CD14-positive monocyte (primary cell): ENCODE measurements at regions not wholly inside any gene's neighbourhood (a gene's known extent, or its start where the extent isn't known, plus 50 kb on each side); places are given as distances from the start of the nearest gene placed in this dataset.

Experiments
- DNase-seq, 3 donors: peaks; one replicate each; pipeline ENCODE4 v3.0.0-alpha.2; 2011 to 2022
- H2AFZ ChIP-seq: 2 replicates; pipeline ENCODE4 v1.6.0; 2012; ENCODE audit warnings: mild to moderate bottlenecking, low read depth, low read length, inconsistent platforms; ENCODE audit not compliant: insufficient read depth, poor library complexity, severe bottlenecking
- H3K27ac ChIP-seq, 2 donors: 1 replicate in 1 of 2; 2 replicates in 1 of 2; pipeline ENCODE4 v1.5.1; 2012 to 2013; ENCODE audit warnings: low read length in 2 of 2, control low read depth in 1 of 2, inconsistent platforms in 1 of 2, low read depth in 1 of 2, mild to moderate bottlenecking in 1 of 2
- H3K27me3 ChIP-seq, 2 donors: one replicate each; pipeline versions ENCODE4 v1.6.0 to v1.6.1; 2011 to 2013; ENCODE audit warnings: low read length in 2 of 2; ENCODE audit not compliant: control insufficient read depth in 2 of 2, insufficient read depth in 2 of 2
- H3K36me3 ChIP-seq, 2 donors: replicated peaks in 1 of 2; 1 replicate in 1 of 2; 2 replicates in 1 of 2; pipeline versions ENCODE4 v1.5.1 to v1.6.1; 2012 to 2013; ENCODE audit warnings: low read length in 2 of 2, control low read depth in 1 of 2, inconsistent platforms in 1 of 2, mild to moderate bottlenecking in 1 of 2; ENCODE audit not compliant: insufficient read depth in 2 of 2, control insufficient read depth in 1 of 2
- H3K4me1 ChIP-seq, 2 donors: 1 replicate in 1 of 2; 2 replicates in 1 of 2; pipeline versions ENCODE4 v1.5.1 to v1.6.1; 2012 to 2013; ENCODE audit warnings: low read length in 2 of 2, control low read depth in 1 of 2, inconsistent platforms in 1 of 2, mild to moderate bottlenecking in 1 of 2, moderate library complexity in 1 of 2; ENCODE audit not compliant: insufficient read depth in 2 of 2, control insufficient read depth in 1 of 2
- H3K4me2 ChIP-seq: replicated peaks from 2 replicates; pipeline ENCODE3; 2012; ENCODE audit warnings: low read length, moderate library complexity, mild to moderate bottlenecking; ENCODE audit not compliant: poor library complexity, severe bottlenecking; ENCODE audit errors: extremely low read depth
- H3K4me3 ChIP-seq, 3 experiments: fragments of 200-600 bp in 1 of 3; sonication (generic) in 1 of 3; replicated peaks in 1 of 3; 1 replicate in 2 of 3; 2 replicates in 1 of 3; pipeline ENCODE4 v1.5.1; 2011 to 2013; ENCODE audit warnings: low read length in 3 of 3, mild to moderate bottlenecking in 3 of 3, control low read depth in 2 of 3, low read depth in 2 of 3, inconsistent platforms in 1 of 3, moderate library complexity in 1 of 3
- H3K79me2 ChIP-seq: 2 replicates; pipeline ENCODE4 v1.6.0; 2012; ENCODE audit warnings: mild to moderate bottlenecking, control low read depth, inconsistent platforms, low read length, moderate library complexity; ENCODE audit not compliant: insufficient read depth
- H3K9ac ChIP-seq: 2 replicates; pipeline ENCODE4 v1.6.0; 2017; ENCODE audit warnings: low read length, mild to moderate bottlenecking; ENCODE audit not compliant: insufficient read depth, poor library complexity, severe bottlenecking
- H3K9me3 ChIP-seq, 2 donors: replicated peaks in 1 of 2; 1 replicate in 1 of 2; 2 replicates in 1 of 2; pipeline versions ENCODE4 v1.5.1 to v1.6.1; 2012 to 2013; ENCODE audit warnings: low read length in 2 of 2, control low read depth in 1 of 2; ENCODE audit not compliant: control insufficient read depth in 1 of 2, insufficient read depth in 1 of 2
- H4K20me1 ChIP-seq: 2 replicates; pipeline ENCODE4 v1.6.0; 2012; ENCODE audit warnings: mild to moderate bottlenecking, low read length, control low read depth, moderate library complexity; ENCODE audit not compliant: insufficient read depth
- H3K27ac Mint-ChIP-seq, 7 donors: one replicate each; pipeline ENCODE4 v1.8.0; 2020; ENCODE audit warnings: mild to moderate bottlenecking in 7 of 7, mixed read lengths in 7 of 7, moderate library complexity in 6 of 7, inconsistent platforms in 2 of 7
- H3K27me3 Mint-ChIP-seq, 3 donors: one replicate each; pipeline ENCODE4 v1.8.0; 2021 to 2022; ENCODE audit warnings: low read depth in 3 of 3, mild to moderate bottlenecking in 3 of 3, mixed read lengths in 3 of 3, moderate library complexity in 3 of 3, inconsistent platforms in 1 of 3
- H3K36me3 Mint-ChIP-seq, 2 donors: one replicate each; pipeline ENCODE4 v1.8.0; 2020; ENCODE audit warnings: mixed read lengths in 2 of 2, inconsistent platforms in 1 of 2, mild to moderate bottlenecking in 1 of 2
- H3K4me1 Mint-ChIP-seq: one replicate; pipeline ENCODE4 v1.8.0; 2020; ENCODE audit warnings: mild to moderate bottlenecking, mixed read lengths
- H3K4me3 Mint-ChIP-seq, 2 donors: one replicate each; pipeline ENCODE4 v1.8.0; 2020; ENCODE audit warnings: mild to moderate bottlenecking in 2 of 2, mixed read lengths in 2 of 2, moderate library complexity in 1 of 2
- H3K9me3 Mint-ChIP-seq, 7 donors: one replicate each; pipeline ENCODE4 v1.8.0; 2020 to 2022; ENCODE audit warnings: mixed read lengths in 7 of 7, mild to moderate bottlenecking in 6 of 7, moderate library complexity in 6 of 7, inconsistent platforms in 2 of 7
- WGBS: methylation state at CpG from one replicate; pipeline ENCODE4 v1.1.5; 2013; ENCODE audit warnings: missing lambda C conversion rate; ENCODE audit not compliant: insufficient coverage; 5-methylcytosine and 5-hydroxymethylcytosine counted together
- intact Hi-C, 2 donors: fragments of 100-400 bp; cut with micrococcal nuclease; formaldehyde crosslinking; loops; one replicate each; pipeline versions ENCODE4 v1.15.0 to v1.15.1; 2023
- TF ChIP-seq, protein P1 (sequence below): fragments of 200-600 bp; IDR thresholded peaks from one replicate; pipeline ENCODE4 v1.8.0; 2022; ENCODE audit warnings: antibody characterized with exemption, mild to moderate bottlenecking

DNA sequence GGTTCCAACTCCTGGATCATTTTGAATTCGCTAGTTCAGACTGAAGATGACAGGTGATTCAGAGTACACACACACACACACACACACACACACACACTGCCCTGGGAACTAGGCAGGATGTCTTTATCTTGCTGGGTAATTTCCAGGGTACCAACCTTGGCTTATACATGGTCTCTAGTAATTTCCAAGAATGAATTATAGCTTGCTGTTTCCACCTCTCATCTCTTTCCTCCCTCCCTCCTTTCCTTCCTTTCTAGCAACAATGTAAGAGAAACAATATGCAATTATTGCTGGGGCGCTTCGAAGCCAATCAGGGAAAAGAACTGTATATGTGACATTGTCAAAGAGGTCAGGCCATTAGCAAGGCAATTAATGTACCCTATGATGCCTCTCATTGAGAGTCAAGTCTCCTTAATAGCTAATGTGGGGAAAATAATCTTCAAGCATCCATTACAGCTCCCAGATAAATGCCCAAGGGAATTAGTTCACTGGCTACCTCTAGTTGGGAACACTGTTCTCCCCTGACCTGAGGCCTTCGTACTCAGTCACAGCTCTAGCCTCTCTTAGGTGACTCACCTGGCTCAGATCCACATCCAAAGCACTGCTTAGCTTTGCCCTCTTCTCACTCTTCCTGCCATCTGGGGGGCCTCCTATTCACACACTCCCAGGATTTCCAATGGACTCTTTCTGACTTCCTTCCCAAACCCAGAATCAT lies 311.5 kb downstream of the PPP1R2C start:
- H3K9ac ChIP-seq, result no peak overlapping the region
- Mint-ChIP-seq H3K27me3 (no peaks in the 10 kb centered on the region), H3K9me3 (peaks cover 0 to 13% (median 2%) of the 10 kb centered on the region in 7 donors), H3K36me3 (no peaks in the 10 kb centered on the region), H3K27ac (no peak overlapping the region), H3K4me3 (no peak overlapping the region), H3K4me1 (no peaks in the 10 kb centered on the region)
- no peaks in the 10 kb centered on the region for H3K4me1 ChIP-seq
- H3K27ac ChIP-seq, result no peak overlapping the region
- no peak overlapping the region for H3K4me2 ChIP-seq
- whole genome bisulfite sequencing, result 100% methylated on average over 1 of the region's 4 CpGs
- no peak for DNase-seq
- H3K36me3 ChIP-seq, result no peaks in the 10 kb centered on the region
- TF ChIP-seq, protein P1, sequence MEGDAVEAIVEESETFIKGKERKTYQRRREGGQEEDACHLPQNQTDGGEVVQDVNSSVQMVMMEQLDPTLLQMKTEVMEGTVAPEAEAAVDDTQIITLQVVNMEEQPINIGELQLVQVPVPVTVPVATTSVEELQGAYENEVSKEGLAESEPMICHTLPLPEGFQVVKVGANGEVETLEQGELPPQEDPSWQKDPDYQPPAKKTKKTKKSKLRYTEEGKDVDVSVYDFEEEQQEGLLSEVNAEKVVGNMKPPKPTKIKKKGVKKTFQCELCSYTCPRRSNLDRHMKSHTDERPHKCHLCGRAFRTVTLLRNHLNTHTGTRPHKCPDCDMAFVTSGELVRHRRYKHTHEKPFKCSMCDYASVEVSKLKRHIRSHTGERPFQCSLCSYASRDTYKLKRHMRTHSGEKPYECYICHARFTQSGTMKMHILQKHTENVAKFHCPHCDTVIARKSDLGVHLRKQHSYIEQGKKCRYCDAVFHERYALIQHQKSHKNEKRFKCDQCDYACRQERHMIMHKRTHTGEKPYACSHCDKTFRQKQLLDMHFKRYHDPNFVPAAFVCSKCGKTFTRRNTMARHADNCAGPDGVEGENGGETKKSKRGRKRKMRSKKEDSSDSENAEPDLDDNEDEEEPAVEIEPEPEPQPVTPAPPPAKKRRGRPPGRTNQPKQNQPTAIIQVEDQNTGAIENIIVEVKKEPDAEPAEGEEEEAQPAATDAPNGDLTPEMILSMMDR, result no peak
- H2AFZ ChIP-seq, result no peak overlapping the region
- no peak overlapping the region for H3K4me3 ChIP-seq
- intact Hi-C loops, result no loop called here
- H4K20me1 ChIP-seq, result no peaks in the 10 kb centered on the region
- H3K27me3 ChIP-seq, result no peaks in the 10 kb centered on the region
- H3K79me2 ChIP-seq, result no peaks in the 10 kb centered on the region
- no peaks in the 10 kb centered on the region for H3K9me3 ChIP-seq

- H3K4me1 ChIP-seq, result no peaks in the 10 kb centered on the region
- intact Hi-C loops, result no loop called here
These were observed 312.1 kb downstream of the PPP1R2C start for GRCh38 chrX:42465821-42466220.

More at GRCh38 chrX:42465821-42466220, 312.1 kb downstream of the PPP1R2C start:
- no peak overlapping the region for H3K9ac ChIP-seq
- Mint-ChIP-seq H3K27me3 (no peaks in the 10 kb centered on the region), H3K36me3 (no peaks in the 10 kb centered on the region), H3K4me3 (no peak overlapping the region), H3K4me1 (no peaks in the 10 kb centered on the region), H3K9me3 (peaks cover 0 to 13% (median 2%) of the 10 kb centered on the region in 7 donors), H3K27ac (no peak overlapping the region)
- no peaks in the 10 kb centered on the region for H3K79me2 ChIP-seq
- TF ChIP-seq, protein P1, result no peak
- no CpG with 5 or more reads among the region's 1 CpG for WGBS
- H2AFZ ChIP-seq, result no peak overlapping the region
- no peak overlapping the region for H3K27ac ChIP-seq
- no peaks in the 10 kb centered on the region for H4K20me1 ChIP-seq
- no peak overlapping the region for H3K4me3 ChIP-seq
- no peaks in the 10 kb centered on the region for H3K36me3 ChIP-seq
- no peak overlapping the region for H3K4me2 ChIP-seq
- no peak for DNase-seq
- no peaks in the 10 kb centered on the region for H3K27me3 ChIP-seq
- no peaks in the 10 kb centered on the region for H3K9me3 ChIP-seq
